ENCODE measurements at regions not wholly inside any gene's neighbourhood (a gene's known extent, or its start where the extent isn't known, plus 50 kb on each side); places are given as distances from the start of the nearest gene placed in this dataset.

DNA sequence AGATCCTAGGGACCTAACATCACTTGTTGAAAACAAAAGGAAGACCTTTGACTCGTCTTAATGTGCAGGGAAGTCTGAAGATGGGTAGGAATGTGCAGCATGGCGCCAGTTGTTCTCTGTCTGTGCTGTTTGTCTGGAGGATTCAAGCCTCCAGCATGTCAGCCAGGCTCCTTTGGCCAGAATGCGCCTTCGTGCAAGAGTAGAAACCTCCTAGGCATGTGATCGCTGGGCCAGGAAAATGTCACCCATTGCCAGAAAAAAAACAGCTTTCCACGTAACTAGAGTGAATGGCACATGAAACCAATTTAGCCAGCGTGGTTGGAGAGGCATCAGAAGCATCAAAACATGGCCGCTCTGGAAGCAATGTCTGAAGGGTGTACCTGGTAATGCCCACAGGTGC, 132.7 kb downstream of the EDN1 start:
- 0 out of 2 replicates have a peak overlapping the region, but pooled peaks have one; percentile 5 for H3K18ac ChIP-seq (ENCODE audit: extremely low read depth, low read length)
- H3K23me2 ChIP-seq (ENCODE audit: low read depth, low read length): no peaks in the 10 kb centered on the region
- H4K91ac ChIP-seq (replicated peaks; ENCODE audit: insufficient read length, low read length): no peak overlapping the region
- H3K27ac ChIP-seq (ENCODE audit: low read depth, low read length): no peak overlapping the region
- H2BK12ac ChIP-seq (ENCODE audit: low read depth, low read length): no peak overlapping the region
- H3K4me1 ChIP-seq (replicated peaks in 1 of 4; ENCODE audit: control insufficient read depth in 3 of 4, insufficient read depth in 4 of 4, low read length in 3 of 4): peaks cover 0 to 4% (median 0%) of the 10 kb centered on the region in 4 experiments; a peak in 4 of 7 replicates
- TF ChIP-seq POLR2A (IDR thresholded peaks at IDR 0.05; ENCODE audit: control extremely low read depth in 1 of 2, low read depth in 2 of 2, low read length in 2 of 2) (no peak), SP2 (IDR thresholded peaks at IDR 0.05; ENCODE audit: low read length) (no peak), CHD2 (IDR thresholded peaks at IDR 0.05; ENCODE audit: low read length) (no peak), TBP (IDR thresholded peaks at IDR 0.05; ENCODE audit: low read depth, low read length) (no peak), HDAC2 (IDR thresholded peaks at IDR 0.05; ENCODE audit: borderline replicate concordance in 1 of 2, low read depth in 2 of 2, low read length in 2 of 2) (no peak), SIX5 (IDR thresholded peaks at IDR 0.05; ENCODE audit: low read depth, low read length) (no peak), JUND (IDR thresholded peaks at IDR 0.05; ENCODE audit: low read length) (no peak), ASH2L (IDR thresholded peaks at IDR 0.05; ENCODE audit: low read length) (no peak), NRF1 (IDR thresholded peaks at IDR 0.05; ENCODE audit: low read depth, low read length) (no peak)
- no peak overlapping the region for H3K4me2 ChIP-seq (ENCODE audit: insufficient read depth in 1 of 2, low read depth in 2 of 2, low read length in 2 of 2)
- H2AFZ ChIP-seq (ENCODE audit: low read length): peak overlapping the region; percentile 83
- no peaks in the 10 kb centered on the region for H3K79me1 ChIP-seq (ENCODE audit: low read depth, low read length)
- ChIA-PET CTCF (ENCODE audit: partially characterized antibody) (interaction anchor here (0.6 to 1.7 kb wide), 2 partner anchors 84 to 133 kb away, joined by 3 to 5 read pairs; partner anchors contain the start of gene EDN1), POLR2A (ENCODE audit: partially characterized antibody) (no interaction called here)
- no peaks in the 10 kb centered on the region for H4K20me1 ChIP-seq (replicated peaks in 1 of 2; ENCODE audit: control insufficient read depth in 1 of 2, insufficient read depth in 2 of 2, low read length in 2 of 2)
- H3K4me3 ChIP-seq (ENCODE audit: extremely low read depth in 1 of 4, insufficient read depth in 2 of 4, low read depth in 3 of 4, low read length in 4 of 4): no peak overlapping the region
- 84% methylated on average over 8 of the region's 8 CpGs; no CpG with 5 or more reads in 1 of the 2 experiments for WGBS, 2 experiments (ENCODE audit: extremely low coverage in 1 of 2, insufficient coverage in 1 of 2, insufficient read length in 1 of 2, insufficient replicate concordance in 2 of 2, low coverage in 1 of 2, low lambda C conversion rate in 2 of 2, missing lambda C conversion rate in 1 of 2)
- no peak overlapping the region for H2BK20ac ChIP-seq (ENCODE audit: low read length)
- H2BK120ac ChIP-seq (replicated peaks; ENCODE audit: low read depth, low read length): no peak overlapping the region
- no peaks in the 10 kb centered on the region for H3K36me3 ChIP-seq (ENCODE audit: control insufficient read depth in 2 of 4, insufficient read depth in 4 of 4, low read length in 3 of 4)
- no peak overlapping the region for H3K9ac ChIP-seq (replicated peaks in 1 of 4; ENCODE audit: extremely low read depth in 1 of 4, low read depth in 3 of 4, low read length in 3 of 4)
- no peak overlapping the region for H4K5ac ChIP-seq (ENCODE audit: insufficient read length, low read depth, low read length)
- no peaks in the 10 kb centered on the region for H3K9me3 ChIP-seq (ENCODE audit: insufficient read depth in 2 of 2, low read depth in 1 of 2, low read length in 1 of 2)
- H4K8ac ChIP-seq (ENCODE audit: extremely low read depth, insufficient read depth, low read length): no peak overlapping the region
- no peak for DNase-seq (ENCODE audit: low read depth in 1 of 2, low spot score in 2 of 2)
- H2BK5ac ChIP-seq (ENCODE audit: low read depth, low read length): no peak overlapping the region
- no peaks in the 10 kb centered on the region for H3K79me2 ChIP-seq (ENCODE audit: control insufficient read depth in 1 of 2, insufficient read depth in 2 of 2, low read length in 2 of 2)
- no peak overlapping the region for H3K4ac ChIP-seq (replicated peaks; ENCODE audit: insufficient read length, low read depth, low read length)
- no peak overlapping the region; the same call in 1 of the 2 replicates for H2BK15ac ChIP-seq (ENCODE audit: low read length)
- no peak for FAIRE-seq
- H3K23ac ChIP-seq (ENCODE audit: insufficient read length): no peak overlapping the region
- H3K27me3 ChIP-seq (replicated peaks in 1 of 4; ENCODE audit: control insufficient read depth in 3 of 4, extremely low read depth in 1 of 4, insufficient read depth in 3 of 4, low read length in 3 of 4): no peaks in the 10 kb centered on the region; a peak in 1 of 7 replicates
- H3K56ac ChIP-seq (replicated peaks; ENCODE audit: insufficient read length, low read depth, low read length): no peak overlapping the region
- no peak overlapping the region for H3K14ac ChIP-seq (ENCODE audit: insufficient read length)
- H2AK5ac ChIP-seq (ENCODE audit: low read depth, low read length): no peak overlapping the region

All from H1 (cell line).